ENCODE measurements at regions not wholly inside any gene's neighbourhood (a gene's known extent, or its start where the extent isn't known, plus 50 kb on each side); places are given as distances from the start of the nearest gene placed in this dataset.
"Not testable (repeated sequence)": the region's sequence is repeated elsewhere in the genome, so short reads cannot be mapped to it uniquely, and the experiment has no call there.

DNA sequence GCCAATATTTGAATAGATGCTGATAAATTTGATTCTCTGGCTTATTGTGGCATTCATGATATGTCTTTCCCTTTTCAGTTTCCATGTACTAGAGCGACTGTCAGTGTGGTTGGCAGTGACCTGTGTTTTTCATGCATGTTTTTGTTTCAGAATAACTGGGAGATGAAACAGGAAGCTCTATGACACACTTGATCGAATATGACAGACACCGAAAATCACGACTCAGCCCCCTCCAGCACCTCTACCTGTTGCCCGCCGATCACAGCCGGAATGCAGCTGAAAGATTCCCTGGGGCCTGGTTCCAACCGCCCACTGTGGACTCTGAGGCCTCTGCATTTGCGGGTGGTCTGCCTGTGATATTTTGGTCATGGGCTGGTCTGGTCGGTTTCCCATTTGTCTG is 226.8 kb upstream of the PLGLB2 start:
- TF ChIP-seq, protein P1, sequence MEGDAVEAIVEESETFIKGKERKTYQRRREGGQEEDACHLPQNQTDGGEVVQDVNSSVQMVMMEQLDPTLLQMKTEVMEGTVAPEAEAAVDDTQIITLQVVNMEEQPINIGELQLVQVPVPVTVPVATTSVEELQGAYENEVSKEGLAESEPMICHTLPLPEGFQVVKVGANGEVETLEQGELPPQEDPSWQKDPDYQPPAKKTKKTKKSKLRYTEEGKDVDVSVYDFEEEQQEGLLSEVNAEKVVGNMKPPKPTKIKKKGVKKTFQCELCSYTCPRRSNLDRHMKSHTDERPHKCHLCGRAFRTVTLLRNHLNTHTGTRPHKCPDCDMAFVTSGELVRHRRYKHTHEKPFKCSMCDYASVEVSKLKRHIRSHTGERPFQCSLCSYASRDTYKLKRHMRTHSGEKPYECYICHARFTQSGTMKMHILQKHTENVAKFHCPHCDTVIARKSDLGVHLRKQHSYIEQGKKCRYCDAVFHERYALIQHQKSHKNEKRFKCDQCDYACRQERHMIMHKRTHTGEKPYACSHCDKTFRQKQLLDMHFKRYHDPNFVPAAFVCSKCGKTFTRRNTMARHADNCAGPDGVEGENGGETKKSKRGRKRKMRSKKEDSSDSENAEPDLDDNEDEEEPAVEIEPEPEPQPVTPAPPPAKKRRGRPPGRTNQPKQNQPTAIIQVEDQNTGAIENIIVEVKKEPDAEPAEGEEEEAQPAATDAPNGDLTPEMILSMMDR (IDR thresholded peaks at IDR 0.05): not testable (repeated sequence)
- TF ChIP-seq POLR2A (IDR thresholded peaks at IDR 0.05; ENCODE audit: low read depth): not testable (repeated sequence)

All from esophagus muscularis mucosa (tissue), 3 donors.